ENCODE measurements at regions not wholly inside any gene's neighbourhood (a gene's known extent, or its start where the extent isn't known, plus 50 kb on each side); places are given as distances from the start of the nearest gene placed in this dataset.

- TF ChIP-seq CTCF (IDR thresholded peaks at IDR 0.05) (no peak), POLR2A (IDR thresholded peaks at IDR 0.05; ENCODE audit: low read depth) (no peak)
These were observed 251.2 kb upstream of the PARD3B start for GRCh38 chr2:204293884-204294747.

Data from esophagus muscularis mucosa (tissue), 3 donors.